IPS-20b (cell line): ENCODE measurements at regions not wholly inside any gene's neighbourhood (a gene's known extent, or its start where the extent isn't known, plus 50 kb on each side); places are given as distances from the start of the nearest gene placed in this dataset.

ENCODE experiments used
- H3K27ac ChIP-seq: one replicate; pipeline ENCODE4 v1.5.1; 2013; ENCODE audit warnings: low read length
- H3K27me3 ChIP-seq: 2 replicates; pipeline ENCODE4 v1.6.1; 2013; ENCODE audit warnings: mild to moderate bottlenecking, low read length, inconsistent platforms; ENCODE audit not compliant: insufficient read depth
- H3K36me3 ChIP-seq: 2 replicates; pipeline ENCODE4 v1.6.1; 2013; ENCODE audit warnings: low read depth, mild to moderate bottlenecking, inconsistent platforms, low read length, moderate library complexity; ENCODE audit not compliant: insufficient read depth
- H3K4me1 ChIP-seq: 2 replicates; pipeline ENCODE4 v1.6.1; 2013; ENCODE audit warnings: mild to moderate bottlenecking, control low read depth, inconsistent platforms, low read length, moderate library complexity; ENCODE audit not compliant: insufficient read depth
- H3K4me3 ChIP-seq: 2 replicates; pipeline ENCODE4 v1.5.1; 2013; ENCODE audit warnings: mild to moderate bottlenecking, low read length, inconsistent platforms
- H3K9ac ChIP-seq: 2 replicates; pipeline ENCODE4 v1.6.1; 2013; ENCODE audit warnings: low read depth, mild to moderate bottlenecking, inconsistent platforms, low read length, moderate library complexity
- H3K9me3 ChIP-seq: 2 replicates; pipeline ENCODE4 v1.6.1; 2013; ENCODE audit warnings: mild to moderate bottlenecking, low read depth, low read length, inconsistent platforms; ENCODE audit not compliant: insufficient read depth

- Histone ChIP-seq H3K36me3 (no peaks in the 10 kb centered on the region), H3K27ac (no peak overlapping the region), H3K4me1 (no peaks in the 10 kb centered on the region; the same call in 1 of the 2 replicates), H3K9me3 (no peaks in the 10 kb centered on the region), H3K27me3 (no peaks in the 10 kb centered on the region), H3K4me3 (no peak overlapping the region), H3K9ac (no peak overlapping the region)
Observed at GRCh38 chr4:116027311-116027710, 913.9 kb upstream of the NDST4 start.

GRCh38 chr4:116024954-116025708, 911.7 kb upstream of the NDST4 start:
- H3K4me3 ChIP-seq: no peak overlapping the region
- no peaks in the 10 kb centered on the region for H3K36me3 ChIP-seq
- H3K4me1 ChIP-seq: no peaks in the 10 kb centered on the region; the same call in 1 of the 2 replicates
- no peak overlapping the region for H3K27ac ChIP-seq
- H3K27me3 ChIP-seq: no peaks in the 10 kb centered on the region
- peaks cover 13% of the 10 kb centered on the region for H3K9me3 ChIP-seq
- no peak overlapping the region for H3K9ac ChIP-seq

- H3K9me3 ChIP-seq: peaks cover 24% of the 10 kb centered on the region
- H3K36me3 ChIP-seq: no peaks in the 10 kb centered on the region
- no peak overlapping the region for H3K4me3 ChIP-seq
- no peak overlapping the region for H3K27ac ChIP-seq
- no peak overlapping the region for H3K9ac ChIP-seq
- H3K4me1 ChIP-seq: no peaks in the 10 kb centered on the region; the same call in 1 of the 2 replicates
- no peaks in the 10 kb centered on the region for H3K27me3 ChIP-seq
Observed at GRCh38 chr4:116023049-116023448, 909.6 kb upstream of the NDST4 start.

GRCh38 chr4:116020141-116020722, 906.8 kb upstream of the NDST4 start:
- no peaks in the 10 kb centered on the region for H3K27me3 ChIP-seq
- no peak overlapping the region for H3K27ac ChIP-seq
- H3K4me3 ChIP-seq: no peak overlapping the region
- no peak overlapping the region for H3K9ac ChIP-seq
- peaks cover 50% of the 10 kb centered on the region for H3K9me3 ChIP-seq
- H3K4me1 ChIP-seq: no peaks in the 10 kb centered on the region
- H3K36me3 ChIP-seq: no peaks in the 10 kb centered on the region

- Histone ChIP-seq H3K36me3 (0 out of 2 replicates have a peak, but pooled peaks cover 3% of the 10 kb centered on the region), H3K4me1 (no peaks in the 10 kb centered on the region), H3K4me3 (no peak overlapping the region), H3K9ac (no peak overlapping the region), H3K27ac (no peak overlapping the region), H3K9me3 (peaks cover 61% of the 10 kb centered on the region), H3K27me3 (no peaks in the 10 kb centered on the region)
Observed at GRCh38 chr4:116018831-116019230, 905.4 kb upstream of the NDST4 start.

GRCh38 chr4:116016201-116016600, 902.8 kb upstream of the NDST4 start:
- no peak overlapping the region for H3K4me3 ChIP-seq
- 0 out of 2 replicates have a peak, but pooled peaks cover 3% of the 10 kb centered on the region for H3K36me3 ChIP-seq
- no peak overlapping the region for H3K27ac ChIP-seq
- H3K4me1 ChIP-seq: no peaks in the 10 kb centered on the region
- peaks cover 72% of the 10 kb centered on the region for H3K9me3 ChIP-seq
- H3K9ac ChIP-seq: no peak overlapping the region
- no peaks in the 10 kb centered on the region for H3K27me3 ChIP-seq

GRCh38 chr4:116015549-116015948, 902.1 kb upstream of the NDST4 start:
- H3K9me3 ChIP-seq: peaks cover 65% of the 10 kb centered on the region
- H3K36me3 ChIP-seq: 0 out of 2 replicates have a peak, but pooled peaks cover 3% of the 10 kb centered on the region
- no peaks in the 10 kb centered on the region for H3K27me3 ChIP-seq
- H3K4me1 ChIP-seq: no peaks in the 10 kb centered on the region
- no peak overlapping the region; the same call in 1 of the 2 replicates for H3K4me3 ChIP-seq
- no peak overlapping the region for H3K27ac ChIP-seq
- H3K9ac ChIP-seq: no peak overlapping the region

GRCh38 chr4:116015062-116015461, 901.6 kb upstream of the NDST4 start:
- Histone ChIP-seq H3K4me1 (no peaks in the 10 kb centered on the region), H3K9me3 (peaks cover 62% of the 10 kb centered on the region), H3K4me3 (no peak overlapping the region; the same call in 1 of the 2 replicates), H3K9ac (no peak overlapping the region), H3K27ac (no peak overlapping the region), H3K27me3 (no peaks in the 10 kb centered on the region), H3K36me3 (0 out of 2 replicates have a peak, but pooled peaks cover 3% of the 10 kb centered on the region)

- Histone ChIP-seq H3K4me3 (no peak overlapping the region), H3K9me3 (peaks cover 32% of the 10 kb centered on the region), H3K4me1 (no peaks in the 10 kb centered on the region), H3K9ac (no peak overlapping the region), H3K27ac (no peak overlapping the region), H3K27me3 (no peaks in the 10 kb centered on the region), H3K36me3 (0 out of 2 replicates have a peak, but pooled peaks cover 3% of the 10 kb centered on the region)
Observed at GRCh38 chr4:116010923-116011322, 897.5 kb upstream of the NDST4 start.

- Histone ChIP-seq H3K4me1 (no peaks in the 10 kb centered on the region), H3K9me3 (no peaks in the 10 kb centered on the region), H3K4me3 (no peak overlapping the region), H3K36me3 (no peaks in the 10 kb centered on the region), H3K27ac (no peak overlapping the region), H3K9ac (no peak overlapping the region), H3K27me3 (no peaks in the 10 kb centered on the region)
Observed at GRCh38 chr4:116005806-116006088, 892.3 kb upstream of the NDST4 start.

- Histone ChIP-seq H3K4me1 (no peaks in the 10 kb centered on the region), H3K9me3 (no peaks in the 10 kb centered on the region), H3K9ac (no peak overlapping the region), H3K36me3 (no peaks in the 10 kb centered on the region), H3K27ac (no peak overlapping the region), H3K27me3 (no peaks in the 10 kb centered on the region), H3K4me3 (no peak overlapping the region)
Observed at GRCh38 chr4:116005037-116005805, 891.8 kb upstream of the NDST4 start.
